SK-N-SH treated with all-trans-retinoic acid at 6 μM for 48 hours (cell line): ENCODE measurements at regions not wholly inside any gene's neighbourhood (a gene's known extent, or its start where the extent isn't known, plus 50 kb on each side); places are given as distances from the start of the nearest gene placed in this dataset.

Source experiments
- ARNTL ChIP-seq: fragments of 450-650 bp; formaldehyde crosslinking; IDR thresholded peaks from 2 replicates; pipeline ENCODE4 v1.5.0; 2020; ENCODE audit warnings: low read depth, mild to moderate bottlenecking, moderate library complexity, borderline replicate concordance
- CREB5 ChIP-seq: fragments of 250-450 bp; sonication (Bioruptor Pico); IDR thresholded peaks from 2 replicates; pipeline ENCODE4 v1.5.1; 2020; ENCODE audit warnings: low read depth, mild to moderate bottlenecking, moderate library complexity
- PATZ1 ChIP-seq: fragments of 250-450 bp; sonication (Bioruptor Pico); IDR thresholded peaks from 2 replicates; pipeline ENCODE4 v1.8.0; 2020; ENCODE audit warnings: mild to moderate bottlenecking, moderate library complexity, borderline replicate concordance
- PPARA ChIP-seq: fragments of 250-450 bp; sonication (Bioruptor Pico); IDR thresholded peaks from 2 replicates; pipeline ENCODE4 v1.5.0; 2020; ENCODE audit warnings: mild to moderate bottlenecking, borderline replicate concordance
- TOX ChIP-seq: fragments of 250-450 bp; sonication (Bioruptor Pico); IDR thresholded peaks from 2 replicates; pipeline ENCODE4 v1.8.0; 2021; ENCODE audit warnings: mild to moderate bottlenecking, moderate library complexity, borderline replicate concordance
- TSHZ2 ChIP-seq: fragments of 250-450 bp; sonication (Bioruptor Pico); IDR thresholded peaks from 2 replicates; pipeline ENCODE4 v1.5.0; 2020; ENCODE audit warnings: mild to moderate bottlenecking, moderate library complexity
- ZC3H10 ChIP-seq: fragments of 250-450 bp; sonication (Bioruptor Pico); IDR thresholded peaks from 2 replicates; pipeline ENCODE4 v1.5.1; 2021; ENCODE audit warnings: mild to moderate bottlenecking, moderate library complexity
- ZFP3 ChIP-seq: fragments of 250-450 bp; sonication (Bioruptor Pico); IDR thresholded peaks from 2 replicates; pipeline ENCODE4 v1.5.0; 2020; ENCODE audit warnings: mild to moderate bottlenecking, moderate library complexity
- ZFP30 ChIP-seq: fragments of 450-650 bp; formaldehyde crosslinking; IDR thresholded peaks from 2 replicates; pipeline ENCODE4 v1.5.0; 2022; ENCODE audit warnings: mild to moderate bottlenecking, moderate library complexity
- ZNF565 ChIP-seq: fragments of 450-650 bp; formaldehyde crosslinking; conservative IDR thresholded peaks from 2 replicates; pipeline ENCODE4 v1.5.0; 2020; ENCODE audit warnings: low read depth, mild to moderate bottlenecking, moderate library complexity
- ZNF70 ChIP-seq: fragments of 450-650 bp; formaldehyde crosslinking; IDR thresholded peaks from 2 replicates; pipeline ENCODE4 v1.5.0; 2020; ENCODE audit warnings: mild to moderate bottlenecking, moderate library complexity

DNA sequence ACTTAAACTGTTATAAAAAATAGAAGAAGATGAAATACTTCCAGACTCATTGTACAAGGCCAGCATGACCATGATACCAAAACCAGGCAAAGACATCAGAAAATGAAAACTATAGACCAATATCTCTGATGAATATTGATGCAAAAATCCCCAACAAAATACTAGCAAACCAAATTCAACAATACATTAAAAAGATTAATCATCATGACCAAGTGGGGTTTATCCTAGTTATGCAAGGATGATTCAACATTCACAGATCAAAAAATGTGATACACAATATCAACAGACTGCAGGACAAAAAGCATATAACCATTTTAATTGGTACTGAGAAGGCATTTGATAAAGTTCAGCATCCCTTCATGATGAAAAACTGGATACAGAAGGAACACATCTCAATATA, 824.5 kb upstream of the RAG2 start:
- no peak for TF ChIP-seq ZNF70
- no peak for TF ChIP-seq ZFP30 (CRISPR knock-in tag)
- TF ChIP-seq ZC3H10, result no peak
- no peak for TF ChIP-seq TOX (CRISPR knock-in tag)
- TF ChIP-seq PPARA, result no peak
- TF ChIP-seq ZNF565 (CRISPR knock-in tag), result no peak
- TF ChIP-seq CREB5 (CRISPR knock-in tag), result no peak
- TF ChIP-seq PATZ1, result no peak
- TF ChIP-seq ARNTL (CRISPR knock-in tag), result no peak
- no peak for TF ChIP-seq TSHZ2 (CRISPR knock-in tag)
- no peak for TF ChIP-seq ZFP3 (CRISPR knock-in tag)
